ENCODE measurements at regions not wholly inside any gene's neighbourhood (a gene's known extent, or its start where the extent isn't known, plus 50 kb on each side); places are given as distances from the start of the nearest gene placed in this dataset.

DNA sequence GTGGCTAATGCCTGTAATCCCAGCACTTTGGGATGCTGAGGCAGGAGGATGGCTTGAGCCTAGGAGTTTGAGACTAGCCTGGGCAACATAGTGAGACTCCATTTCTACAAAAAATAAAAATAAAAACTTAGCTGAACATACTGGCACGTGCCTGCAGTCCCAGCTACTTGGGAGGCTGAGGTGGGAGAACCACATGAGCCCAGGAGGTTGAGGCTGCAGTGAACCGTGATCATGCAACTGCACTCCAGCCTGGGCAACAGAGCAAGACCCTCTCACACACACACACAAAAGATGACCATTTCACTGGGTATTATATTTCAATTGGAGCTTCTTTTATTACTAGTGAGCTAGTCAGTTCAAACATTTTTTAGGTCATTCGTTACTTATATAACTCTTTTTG lies 116.9 kb upstream of the SLC35F3 start:
- CTCF ChIA-PET = no interaction called here

DNA sequence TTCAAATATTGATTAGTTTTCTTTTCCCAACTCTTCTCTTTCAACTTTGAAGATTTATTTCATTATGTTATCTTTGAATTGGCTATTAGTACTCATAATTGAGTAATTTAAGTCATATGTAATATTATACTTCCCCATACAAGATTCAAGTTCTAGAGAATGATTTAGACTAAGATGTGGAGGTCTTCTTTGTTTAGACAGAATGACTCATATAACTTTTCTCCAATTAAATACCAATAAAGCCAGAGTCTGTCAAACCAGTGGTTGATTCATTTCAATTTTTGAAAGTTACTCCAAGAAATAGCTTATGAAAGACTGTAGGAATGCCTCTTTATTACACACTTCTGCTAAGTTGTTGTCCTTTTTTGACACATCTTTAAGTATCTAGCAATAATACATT lies 115.8 kb upstream of the SLC35F3 start:
- Histone ChIP-seq H3K27ac (ENCODE audit: extremely low read depth, low read depth, low read length) (no peak overlapping the region), H3K9me3 (ENCODE audit: control insufficient read depth, insufficient read depth, low read depth, low read length) (no peaks in the 10 kb centered on the region), H3K4me3 (ENCODE audit: low read depth, low read length) (no peak overlapping the region), H3K4me1 (ENCODE audit: control insufficient read depth, insufficient read depth, low read length) (no peaks in the 10 kb centered on the region), H3K36me3 (ENCODE audit: control insufficient read depth in 2 of 2, insufficient read depth in 1 of 2, low read length in 2 of 2) (no peaks in the 10 kb centered on the region)
- TF ChIP-seq ZNF792 (tag by site-specific recombination; IDR thresholded peaks at IDR 0.05) (no peak), ZNF777 (tag by site-specific recombination; IDR thresholded peaks at IDR 0.05; ENCODE audit: borderline replicate concordance) (no peak), KLF9 (tag by site-specific recombination; IDR thresholded peaks at IDR 0.05; ENCODE audit: low read depth) (no peak), ZFHX2 (tag by site-specific recombination; conservative IDR thresholded peaks at IDR 0.05) (no peak), ZNF654 (tag by site-specific recombination; IDR thresholded peaks at IDR 0.05; ENCODE audit: low read depth) (no peak), ZNF146 (tag by site-specific recombination; IDR thresholded peaks at IDR 0.05) (no peak), ZBTB21 (tag by site-specific recombination; IDR thresholded peaks at IDR 0.05) (no peak), ZNF138 (tag by site-specific recombination; IDR thresholded peaks at IDR 0.05; ENCODE audit: borderline replicate concordance) (no peak), ZNF202 (tag by site-specific recombination; IDR thresholded peaks at IDR 0.05; ENCODE audit: borderline replicate concordance) (no peak), HOXD13 (CRISPR knock-in tag; IDR thresholded peaks at IDR 0.05; ENCODE audit: borderline replicate concordance) (no peak), ZNF324 (tag by site-specific recombination; IDR thresholded peaks at IDR 0.05) (no peak), ZNF211 (tag by site-specific recombination; IDR thresholded peaks at IDR 0.05; ENCODE audit: low read depth) (no peak), ZNF624 (tag by site-specific recombination; IDR thresholded peaks at IDR 0.05) (no peak), ZBTB48 (tag by site-specific recombination; IDR thresholded peaks at IDR 0.05) (no peak), GLIS1 (tag by site-specific recombination; IDR thresholded peaks at IDR 0.05) (no peak), ZNF184 (tag by site-specific recombination; IDR thresholded peaks at IDR 0.05) (no peak), ZSCAN23 (tag by site-specific recombination; IDR thresholded peaks at IDR 0.05) (no peak)
- TF ChIP-seq, protein P1, sequence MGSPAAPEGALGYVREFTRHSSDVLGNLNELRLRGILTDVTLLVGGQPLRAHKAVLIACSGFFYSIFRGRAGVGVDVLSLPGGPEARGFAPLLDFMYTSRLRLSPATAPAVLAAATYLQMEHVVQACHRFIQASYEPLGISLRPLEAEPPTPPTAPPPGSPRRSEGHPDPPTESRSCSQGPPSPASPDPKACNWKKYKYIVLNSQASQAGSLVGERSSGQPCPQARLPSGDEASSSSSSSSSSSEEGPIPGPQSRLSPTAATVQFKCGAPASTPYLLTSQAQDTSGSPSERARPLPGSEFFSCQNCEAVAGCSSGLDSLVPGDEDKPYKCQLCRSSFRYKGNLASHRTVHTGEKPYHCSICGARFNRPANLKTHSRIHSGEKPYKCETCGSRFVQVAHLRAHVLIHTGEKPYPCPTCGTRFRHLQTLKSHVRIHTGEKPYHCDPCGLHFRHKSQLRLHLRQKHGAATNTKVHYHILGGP (tag by site-specific recombination; IDR thresholded peaks at IDR 0.05) = no peak
- TF ChIP-seq, protein P2, sequence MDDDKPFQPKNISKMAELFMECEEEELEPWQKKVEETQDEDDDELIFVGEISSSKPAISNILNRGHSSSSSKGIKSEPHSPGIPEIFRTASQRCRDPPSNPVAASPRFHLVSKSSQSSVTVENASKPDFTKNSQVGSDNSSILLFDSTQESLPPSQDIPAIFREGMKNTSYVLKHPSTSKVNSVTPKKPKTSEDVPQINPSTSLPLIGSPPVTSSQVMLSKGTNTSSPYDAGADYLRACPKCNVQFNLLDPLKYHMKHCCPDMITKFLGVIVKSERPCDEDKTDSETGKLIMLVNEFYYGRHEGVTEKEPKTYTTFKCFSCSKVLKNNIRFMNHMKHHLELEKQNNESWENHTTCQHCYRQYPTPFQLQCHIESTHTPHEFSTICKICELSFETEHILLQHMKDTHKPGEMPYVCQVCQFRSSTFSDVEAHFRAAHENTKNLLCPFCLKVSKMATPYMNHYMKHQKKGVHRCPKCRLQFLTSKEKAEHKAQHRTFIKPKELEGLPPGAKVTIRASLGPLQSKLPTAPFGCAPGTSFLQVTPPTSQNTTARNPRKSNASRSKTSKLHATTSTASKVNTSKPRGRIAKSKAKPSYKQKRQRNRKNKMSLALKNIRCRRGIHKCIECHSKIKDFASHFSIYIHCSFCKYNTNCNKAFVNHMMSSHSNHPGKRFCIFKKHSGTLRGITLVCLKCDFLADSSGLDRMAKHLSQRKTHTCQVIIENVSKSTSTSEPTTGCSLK (tag by site-specific recombination; IDR thresholded peaks at IDR 0.05) = no peak
- CTCF ChIA-PET = interaction anchor here (0.7 to 0.9 kb wide), 3 partner anchors 16 to 395 kb away, joined by 3 read pairs; no protein-coding TSS in a partner anchor
- POLR2A ChIA-PET = no interaction called here

More for the DNA sequence above, 116.9 kb upstream of the SLC35F3 start:
- no peaks in the 10 kb centered on the region for H3K36me3 ChIP-seq (ENCODE audit: control insufficient read depth in 2 of 2, insufficient read depth in 1 of 2, low read length in 2 of 2)
- POLR2A ChIA-PET = no interaction called here
- no peaks in the 10 kb centered on the region for H3K4me1 ChIP-seq (ENCODE audit: control insufficient read depth, insufficient read depth, low read length)
- TF ChIP-seq ZNF155 (tag by site-specific recombination; IDR thresholded peaks at IDR 0.05) (no peak), ZNF112 (tag by site-specific recombination; IDR thresholded peaks at IDR 0.05) (no peak), ZNF623 (tag by site-specific recombination; IDR thresholded peaks at IDR 0.05) (no peak), ZNF121 (tag by site-specific recombination; IDR thresholded peaks at IDR 0.05) (peak; percentile 76), ZNF2 (tag by site-specific recombination; IDR thresholded peaks at IDR 0.05) (no peak), ZNF514 (tag by site-specific recombination; IDR thresholded peaks at IDR 0.05) (no peak), ZNF501 (tag by site-specific recombination; IDR thresholded peaks at IDR 0.05) (no peak)
- no peaks in the 10 kb centered on the region for H3K9me3 ChIP-seq (ENCODE audit: control insufficient read depth, insufficient read depth, low read depth, low read length)
- no peak overlapping the region for H3K4me3 ChIP-seq (ENCODE audit: low read depth, low read length)
- H3K27ac ChIP-seq (ENCODE audit: extremely low read depth, low read depth, low read length) = no peak overlapping the region

Data from HEK293 (cell line).